GM12878 (cell line): ENCODE measurements at regions not wholly inside any gene's neighbourhood (a gene's known extent, or its start where the extent isn't known, plus 50 kb on each side); places are given as distances from the start of the nearest gene placed in this dataset.
"Not testable (repeated sequence)": the region's sequence is repeated elsewhere in the genome, so short reads cannot be mapped to it uniquely, and the experiment has no call there.

Source experiments
- ATAC-seq: fragments of 200-7000 bp; cut with Tn5 transposase; 3 replicates; pipeline ENCODE4 v1.9.1; 2020; ENCODE audit warnings: mild to moderate bottlenecking, moderate library complexity
- BruUV-seq: library from RNA; stranded (reverse); fragments of 400-500 nt; replicated peaks from 2 replicates; lab custom pipeline; 2021; lab: Mats Ljungman, UMichigan
- CTCF ChIA-PET: fragments of 300-600 bp; sonication (Branson Sonifier 250); formaldehyde crosslinking; extraction: SDS; loops from one replicate; lab custom pipeline; 2021; ENCODE audit warnings: inconsistent platforms; lab: Yijun Ruan, JAX
- POLR2A ChIA-PET: fragments of 350-600 bp; formaldehyde crosslinking; extraction: SDS; loops from one replicate; lab custom pipeline; 2021; ENCODE audit warnings: inconsistent platforms; lab: Charles Lee
- RAD21 ChIA-PET: fragments of 300-600 bp; sonication (Branson Sonifier 250); formaldehyde crosslinking; loops from one replicate; lab custom pipeline; 2023; ENCODE audit warnings: antibody characterized with exemption; ENCODE audit not compliant: unreplicated experiment; lab: Charles Lee
- SMC1A ChIA-PET: fragments of 300-600 bp; sonication (Branson Sonifier 250); formaldehyde crosslinking; loops from one replicate; lab custom pipeline; 2023; ENCODE audit not compliant: unreplicated experiment, uncharacterized antibody; lab: Charles Lee
- DNase-seq: peaks from one replicate; pipeline ENCODE4 v3.0.0-alpha.2; 2011; ENCODE audit warnings: low read depth, low spot score
- FAIRE-seq: peaks from 3 replicates; lab custom pipeline; 2011; peaks lifted over from hg19 to GRCh38; lab: Jason Lieb, UNC
- H2AFZ ChIP-seq: 2 replicates; pipeline ENCODE4 v1.6.0; 2011; ENCODE audit warnings: low read depth, low read length, control low read depth; ENCODE audit not compliant: control insufficient read depth
- H3K27ac ChIP-seq: 2 replicates; pipeline ENCODE4 v1.5.1; 2011; ENCODE audit warnings: control low read depth; ENCODE audit not compliant: control insufficient read depth, insufficient read depth
- H3K27me3 ChIP-seq, 2 experiments: replicated peaks in 1 of 2; 2 replicates each; pipeline versions ENCODE4 v1.6.0 to v1.6.1; 2011; ENCODE audit warnings: low read length in 1 of 2; ENCODE audit not compliant: control insufficient read depth in 2 of 2, insufficient read depth in 2 of 2
- H3K36me3 ChIP-seq, 2 experiments: 2 replicates each; pipeline ENCODE4 v1.5.1; 2011; ENCODE audit warnings: low read length in 1 of 2; ENCODE audit not compliant: control insufficient read depth in 2 of 2, insufficient read depth in 2 of 2
- H3K4me1 ChIP-seq: 2 replicates; pipeline ENCODE4 v1.6.1; 2011; ENCODE audit warnings: mild to moderate bottlenecking, low read length, moderate library complexity, mixed read lengths; ENCODE audit not compliant: control insufficient read depth, insufficient read depth
- H3K4me2 ChIP-seq: 2 replicates; pipeline ENCODE4 v1.6.0; 2011; ENCODE audit warnings: control low read depth; ENCODE audit not compliant: control insufficient read depth, insufficient read depth
- H3K4me3 ChIP-seq: fragments of 200-600 bp; sonication (generic); 2 replicates; pipeline ENCODE4 v1.5.1; 2016
- H3K79me2 ChIP-seq: 2 replicates; pipeline ENCODE4 v1.6.0; 2011; ENCODE audit warnings: low read length; ENCODE audit not compliant: control insufficient read depth, insufficient read depth
- H3K9ac ChIP-seq: 2 replicates; pipeline ENCODE4 v1.8.0; 2011; ENCODE audit warnings: low read length, control low read depth, mixed read lengths; ENCODE audit not compliant: control insufficient read depth, insufficient read depth
- H3K9me3 ChIP-seq: replicated peaks from 3 replicates; pipeline ENCODE4 v1.5.1; 2011; ENCODE audit warnings: mild to moderate bottlenecking, low read length; ENCODE audit not compliant: control insufficient read depth, insufficient read depth
- H4K20me1 ChIP-seq: 2 replicates; pipeline ENCODE4 v1.6.0; 2011; ENCODE audit not compliant: control insufficient read depth, insufficient read depth
- BCL11A ChIP-seq: IDR thresholded peaks from 2 replicates; pipeline ENCODE4 v1.6.1; 2011; ENCODE audit warnings: low read depth, low read length
- IKZF1 ChIP-seq: fragments of 450-650 bp; conservative IDR thresholded peaks from 2 replicates; pipeline ENCODE4 v1.6.1; 2017; ENCODE audit warnings: antibody characterized with exemption, mild to moderate bottlenecking
- WGBS: methylation state at CpG from one replicate; pipeline ENCODE4 v1.1.6; 2016; ENCODE audit warnings: low lambda C conversion rate; ENCODE audit not compliant: insufficient replicate concordance, insufficient coverage; ENCODE audit errors: missing lambda C conversion rate; 5-methylcytosine and 5-hydroxymethylcytosine counted together
- in situ Hi-C: fragments of 300-500 bp; cut with MboI; formaldehyde crosslinking; loops from 9 replicates; pipeline ENCODE4 v1.14.3; 2018; ENCODE audit warnings: mixed read lengths
- intact Hi-C: fragments of 100-400 bp; cut with micrococcal nuclease; formaldehyde crosslinking; loops from one replicate; pipeline ENCODE4 v1.14.2; 2022; ENCODE audit not compliant: unreplicated experiment
- TF ChIP-seq, protein P1 (sequence below): fragments of 450-650 bp; IDR thresholded peaks from 2 replicates; pipeline ENCODE4 v1.6.1; 2016; ENCODE audit warnings: mild to moderate bottlenecking, moderate library complexity, borderline replicate concordance

DNA sequence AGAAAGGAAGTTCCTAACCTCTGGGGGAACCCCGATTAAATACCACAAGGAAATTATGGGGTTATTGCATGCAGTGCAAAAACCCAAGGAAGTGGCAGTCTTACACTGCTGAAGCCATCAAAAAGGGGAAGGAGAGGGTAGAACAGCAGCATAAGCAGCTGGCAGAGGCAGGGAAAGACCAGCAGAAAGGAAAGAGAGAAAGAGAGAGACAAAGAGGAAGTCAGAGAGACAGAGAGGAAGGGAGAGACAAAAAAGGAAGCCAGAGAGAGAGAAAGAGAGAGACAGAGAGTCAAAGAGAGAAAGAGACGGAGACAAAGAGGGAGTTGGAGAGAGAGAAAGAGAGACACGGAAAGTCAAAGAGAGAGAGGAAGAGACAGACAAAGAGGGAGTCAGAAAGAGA lies 689.1 kb downstream of the TFAP2A start:
- H3K9ac ChIP-seq, H3K27ac ChIP-seq, H3K36me3 ChIP-seq, FAIRE-seq, ATAC-seq, POLR2A ChIA-PET, H3K9me3 ChIP-seq, H3K4me3 ChIP-seq, intact Hi-C loops, BruUV-seq, H3K79me2 ChIP-seq, H2AFZ ChIP-seq, H3K4me1 ChIP-seq, H4K20me1 ChIP-seq, H3K27me3 ChIP-seq, RAD21 ChIA-PET, DNase-seq, SMC1A ChIA-PET, in situ Hi-C loops, H3K4me2 ChIP-seq: not testable (repeated sequence)
- 24% methylated on average over 3 of the region's 3 CpGs for WGBS
- CTCF ChIA-PET: interaction anchor here (0.6 kb wide), 1 partner anchor 63 kb away, joined by 3 read pairs; no protein-coding TSS in a partner anchor

DNA sequence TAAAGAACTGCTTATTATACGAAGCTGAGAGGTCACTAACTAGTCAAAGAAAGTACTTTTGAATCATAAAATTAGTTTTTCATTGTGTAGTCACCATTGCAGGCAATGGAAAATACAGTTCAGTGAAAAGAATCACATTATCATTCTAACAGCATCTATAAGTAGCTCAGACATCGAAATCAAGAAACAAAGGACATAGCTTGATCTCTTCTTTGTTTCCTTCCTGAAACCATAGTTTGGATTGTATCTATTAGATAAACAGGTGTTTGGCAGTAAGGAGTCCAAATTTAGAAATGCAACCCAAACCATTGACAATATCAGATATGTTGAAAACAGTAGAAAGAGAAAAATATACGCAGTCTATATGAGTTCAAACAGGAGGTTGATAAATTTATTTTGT lies 697.3 kb downstream of the TFAP2A start:
- Histone ChIP-seq H3K79me2 (no peaks in the 10 kb centered on the region), H2AFZ (no peak overlapping the region), H3K9me3 (no peaks in the 10 kb centered on the region), H3K36me3 (no peaks in the 10 kb centered on the region), H3K4me3 (no peak overlapping the region), H3K27me3 (no peaks in the 10 kb centered on the region), H3K9ac (no peak overlapping the region)
- in situ Hi-C loops: no loop called here
- no peak for FAIRE-seq
- ATAC-seq: no peak
- no TSS peak for BruUV-seq
- TF ChIP-seq BCL11A (no peak), IKZF1 (no peak)
- TF ChIP-seq, protein P1, sequence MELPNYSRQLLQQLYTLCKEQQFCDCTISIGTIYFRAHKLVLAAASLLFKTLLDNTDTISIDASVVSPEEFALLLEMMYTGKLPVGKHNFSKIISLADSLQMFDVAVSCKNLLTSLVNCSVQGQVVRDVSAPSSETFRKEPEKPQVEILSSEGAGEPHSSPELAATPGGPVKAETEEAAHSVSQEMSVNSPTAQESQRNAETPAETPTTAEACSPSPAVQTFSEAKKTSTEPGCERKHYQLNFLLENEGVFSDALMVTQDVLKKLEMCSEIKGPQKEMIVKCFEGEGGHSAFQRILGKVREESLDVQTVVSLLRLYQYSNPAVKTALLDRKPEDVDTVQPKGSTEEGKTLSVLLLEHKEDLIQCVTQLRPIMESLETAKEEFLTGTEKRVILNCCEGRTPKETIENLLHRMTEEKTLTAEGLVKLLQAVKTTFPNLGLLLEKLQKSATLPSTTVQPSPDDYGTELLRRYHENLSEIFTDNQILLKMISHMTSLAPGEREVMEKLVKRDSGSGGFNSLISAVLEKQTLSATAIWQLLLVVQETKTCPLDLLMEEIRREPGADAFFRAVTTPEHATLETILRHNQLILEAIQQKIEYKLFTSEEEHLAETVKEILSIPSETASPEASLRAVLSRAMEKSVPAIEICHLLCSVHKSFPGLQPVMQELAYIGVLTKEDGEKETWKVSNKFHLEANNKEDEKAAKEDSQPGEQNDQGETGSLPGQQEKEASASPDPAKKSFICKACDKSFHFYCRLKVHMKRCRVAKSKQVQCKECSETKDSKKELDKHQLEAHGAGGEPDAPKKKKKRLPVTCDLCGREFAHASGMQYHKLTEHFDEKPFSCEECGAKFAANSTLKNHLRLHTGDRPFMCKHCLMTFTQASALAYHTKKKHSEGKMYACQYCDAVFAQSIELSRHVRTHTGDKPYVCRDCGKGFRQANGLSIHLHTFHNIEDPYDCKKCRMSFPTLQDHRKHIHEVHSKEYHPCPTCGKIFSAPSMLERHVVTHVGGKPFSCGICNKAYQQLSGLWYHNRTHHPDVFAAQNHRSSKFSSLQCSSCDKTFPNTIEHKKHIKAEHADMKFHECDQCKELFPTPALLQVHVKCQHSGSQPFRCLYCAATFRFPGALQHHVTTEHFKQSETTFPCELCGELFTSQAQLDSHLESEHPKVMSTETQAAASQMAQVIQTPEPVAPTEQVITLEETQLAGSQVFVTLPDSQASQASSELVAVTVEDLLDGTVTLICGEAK: no peak
- TF ChIP-seq, all 136 proteins: peak for 0
- RAD21 ChIA-PET: interaction anchor here (1.2 kb wide), 1 partner anchor 8 kb away, joined by 3 read pairs; no protein-coding TSS in a partner anchor
- Histone ChIP-seq H3K27ac (no peak overlapping the region), H4K20me1 (no peaks in the 10 kb centered on the region), H3K4me1 (no peaks in the 10 kb centered on the region), H3K4me2 (no peak overlapping the region)
- POLR2A ChIA-PET: interaction anchor here (1.0 kb wide), 1 partner anchor 52 kb away, joined by 3 read pairs; no protein-coding TSS in a partner anchor
- WGBS: 32% methylated on average over 3 of the region's 3 CpGs
- intact Hi-C loops: no loop called here
- DNase-seq: no peak
- CTCF ChIA-PET: interaction anchor here (0.6 kb wide), 1 partner anchor 1207 kb away, joined by 3 read pairs; no protein-coding TSS in a partner anchor
- SMC1A ChIA-PET: interaction anchor here (0.8 to 1.8 kb wide), 8 partner anchors 14 to 119 kb away, joined by 3 to 4 read pairs (median 3); no protein-coding TSS in a partner anchor
